ENCODE measurements at regions not wholly inside any gene's neighbourhood (a gene's known extent, or its start where the extent isn't known, plus 50 kb on each side); places are given as distances from the start of the nearest gene placed in this dataset.
"Not testable (repeated sequence)": the region's sequence is repeated elsewhere in the genome, so short reads cannot be mapped to it uniquely, and the experiment has no call there.

- no peak for DNase-seq
Measured at GRCh38 chr14:34170882-34171281, 220.0 kb upstream of the EGLN3 start.

GRCh38 chr14:34169561-34169960 is 218.7 kb upstream of the EGLN3 start:
- no peak for DNase-seq

GRCh38 chr14:34168656-34169055 is 217.8 kb upstream of the EGLN3 start:
- DNase-seq: no peak

- DNase-seq: no peak
Measured at GRCh38 chr14:34165847-34166350, 215.0 kb upstream of the EGLN3 start.

- DNase-seq: no peak
Measured at GRCh38 chr14:34164162-34164864, 213.4 kb upstream of the EGLN3 start.

GRCh38 chr14:34161351-34162082 is 210.6 kb upstream of the EGLN3 start:
- DNase-seq: peak; percentile 4

- DNase-seq: no peak
Measured at GRCh38 chr14:34160619-34161018, 209.7 kb upstream of the EGLN3 start.

- DNase-seq: no peak
Measured at GRCh38 chr14:34157651-34158050, 206.8 kb upstream of the EGLN3 start.

GRCh38 chr14:34147461-34147860 is 196.6 kb upstream of the EGLN3 start:
- DNase-seq: no peak

GRCh38 chr14:34140127-34140526 is 189.3 kb upstream of the EGLN3 start:
- DNase-seq: not testable (repeated sequence)

GRCh38 chr14:34139160-34140121 is 188.6 kb upstream of the EGLN3 start:
- DNase-seq: not testable (repeated sequence)

- DNase-seq: no peak
Measured at GRCh38 chr14:34138175-34138574, 187.3 kb upstream of the EGLN3 start.

GRCh38 chr14:34137001-34137745 is 186.3 kb upstream of the EGLN3 start:
- no peak for DNase-seq

GRCh38 chr14:34135492-34135891 is 184.6 kb upstream of the EGLN3 start:
- DNase-seq: no peak

- no peak for DNase-seq
Measured at GRCh38 chr14:34134484-34134883, 183.6 kb upstream of the EGLN3 start.

- DNase-seq: no peak
Measured at GRCh38 chr14:34129927-34130552, 179.2 kb upstream of the EGLN3 start.

GRCh38 chr14:34128665-34129064 is 177.8 kb upstream of the EGLN3 start:
- DNase-seq: no peak

- no peak for DNase-seq
Measured at GRCh38 chr14:34126586-34126985, 175.7 kb upstream of the EGLN3 start.

- no peak for DNase-seq
Measured at GRCh38 chr14:34124585-34124984, 173.7 kb upstream of the EGLN3 start.

GRCh38 chr14:34122650-34123049 is 171.8 kb upstream of the EGLN3 start:
- no peak for DNase-seq

- DNase-seq: no peak
Measured at GRCh38 chr14:34122081-34122480, 171.2 kb upstream of the EGLN3 start.
